ENCODE measurements at regions not wholly inside any gene's neighbourhood (a gene's known extent, or its start where the extent isn't known, plus 50 kb on each side); places are given as distances from the start of the nearest gene placed in this dataset.

DNA sequence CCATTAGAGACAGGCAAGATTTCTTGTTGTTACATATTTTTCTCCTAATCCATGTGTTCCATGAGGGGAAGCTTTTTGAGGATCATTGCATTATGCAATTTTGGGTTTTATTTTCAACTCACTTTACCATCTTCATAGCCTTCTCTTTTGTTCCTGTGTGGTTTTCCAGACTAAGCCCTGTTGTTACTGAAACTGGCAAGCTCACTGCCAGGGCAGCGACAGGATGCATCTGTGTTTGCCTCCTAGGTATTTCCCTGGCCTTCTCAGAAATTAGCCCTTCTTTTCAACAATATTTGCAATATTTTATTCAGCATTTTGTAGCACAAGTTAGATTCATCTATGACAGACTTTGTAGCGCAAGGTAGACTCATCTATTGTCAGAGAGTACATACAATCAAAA, 134.2 kb upstream of the CYYR1 start:
- no peak for TF ChIP-seq CTCF (IDR thresholded peaks at IDR 0.05; ENCODE audit: low read depth, low read length, poor library complexity, severe bottlenecking)
- no peak for TF ChIP-seq EZH2phosphoT487 (IDR thresholded peaks at IDR 0.05; ENCODE audit: borderline replicate concordance, low read length)
